OCI-LY7 (cell line): ENCODE measurements at regions not wholly inside any gene's neighbourhood (a gene's known extent, or its start where the extent isn't known, plus 50 kb on each side); places are given as distances from the start of the nearest gene placed in this dataset.

Experiments used
- EZH2phosphoT487 ChIP-seq: fragments of 200-600 bp; sonication (generic); IDR thresholded peaks from 2 replicates; pipeline ENCODE4 v1.6.1; 2018; ENCODE audit warnings: low read depth, borderline replicate concordance, mild to moderate bottlenecking, mixed run types, antibody characterized with exemption, low read length, moderate library complexity, mixed read lengths
- TF ChIP-seq, protein P1 (sequence below): fragments of 200-600 bp; sonication (generic); conservative IDR thresholded peaks from 2 replicates; pipeline ENCODE4 v1.5.1; 2014; ENCODE audit warnings: mild to moderate bottlenecking, antibody characterized with exemption, low read length, moderate library complexity, mixed read lengths

DNA sequence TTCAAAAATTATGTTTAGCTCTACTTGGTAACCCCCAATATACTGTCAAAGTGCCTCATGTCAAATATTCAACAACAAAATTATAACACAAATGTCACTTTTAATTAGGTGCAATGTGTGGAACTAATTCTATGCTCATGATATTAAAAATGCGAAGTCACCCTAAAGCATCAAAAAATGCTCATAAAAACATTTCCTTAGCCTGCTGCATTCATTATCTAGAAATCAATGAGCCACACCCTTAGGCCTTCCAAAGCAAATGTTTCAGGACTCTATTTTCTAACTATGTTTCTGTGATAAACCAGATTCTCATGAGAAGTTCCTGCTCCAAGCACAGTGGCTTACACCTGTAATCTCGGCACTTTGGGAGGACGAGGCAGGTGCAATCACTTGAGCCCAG, 75.0 kb upstream of the ANK3 start:
- TF ChIP-seq, protein P1, sequence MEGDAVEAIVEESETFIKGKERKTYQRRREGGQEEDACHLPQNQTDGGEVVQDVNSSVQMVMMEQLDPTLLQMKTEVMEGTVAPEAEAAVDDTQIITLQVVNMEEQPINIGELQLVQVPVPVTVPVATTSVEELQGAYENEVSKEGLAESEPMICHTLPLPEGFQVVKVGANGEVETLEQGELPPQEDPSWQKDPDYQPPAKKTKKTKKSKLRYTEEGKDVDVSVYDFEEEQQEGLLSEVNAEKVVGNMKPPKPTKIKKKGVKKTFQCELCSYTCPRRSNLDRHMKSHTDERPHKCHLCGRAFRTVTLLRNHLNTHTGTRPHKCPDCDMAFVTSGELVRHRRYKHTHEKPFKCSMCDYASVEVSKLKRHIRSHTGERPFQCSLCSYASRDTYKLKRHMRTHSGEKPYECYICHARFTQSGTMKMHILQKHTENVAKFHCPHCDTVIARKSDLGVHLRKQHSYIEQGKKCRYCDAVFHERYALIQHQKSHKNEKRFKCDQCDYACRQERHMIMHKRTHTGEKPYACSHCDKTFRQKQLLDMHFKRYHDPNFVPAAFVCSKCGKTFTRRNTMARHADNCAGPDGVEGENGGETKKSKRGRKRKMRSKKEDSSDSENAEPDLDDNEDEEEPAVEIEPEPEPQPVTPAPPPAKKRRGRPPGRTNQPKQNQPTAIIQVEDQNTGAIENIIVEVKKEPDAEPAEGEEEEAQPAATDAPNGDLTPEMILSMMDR = no peak
- no peak for TF ChIP-seq EZH2phosphoT487
